CD4-positive, alpha-beta T cell treated with Interleukin-12 subunit alpha and Interleukin-12 subunit beta, for 1 hour (primary cell): ENCODE measurements at regions not wholly inside any gene's neighbourhood (a gene's known extent, or its start where the extent isn't known, plus 50 kb on each side); places are given as distances from the start of the nearest gene placed in this dataset.
"Not testable (repeated sequence)": the region's sequence is repeated elsewhere in the genome, so short reads cannot be mapped to it uniquely, and the experiment has no call there.

ENCODE experiments used
- DNase-seq: peaks from one replicate; pipeline ENCODE4 v3.0.0-alpha.2; 2020

DNA sequence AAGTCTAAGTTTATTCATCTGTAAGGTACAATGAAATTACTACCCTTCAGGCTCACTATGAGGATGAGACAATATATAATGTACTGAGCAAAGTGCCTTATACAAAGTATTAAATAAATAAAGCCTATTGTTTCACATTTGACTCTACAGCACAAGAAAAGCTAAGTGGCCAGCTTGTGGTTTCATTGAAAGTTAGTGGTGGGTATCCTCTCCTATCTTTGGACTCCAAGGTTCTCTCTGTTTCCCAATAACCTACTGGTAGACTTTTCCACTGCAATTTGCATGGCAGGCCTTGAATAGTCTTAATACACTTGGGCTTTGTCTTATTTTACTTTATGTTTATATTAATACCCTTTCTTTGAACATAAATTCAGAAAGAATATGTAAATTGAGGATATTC lies 262.7 kb downstream of the DEPDC1B start:
- no peak for DNase-seq

DNA sequence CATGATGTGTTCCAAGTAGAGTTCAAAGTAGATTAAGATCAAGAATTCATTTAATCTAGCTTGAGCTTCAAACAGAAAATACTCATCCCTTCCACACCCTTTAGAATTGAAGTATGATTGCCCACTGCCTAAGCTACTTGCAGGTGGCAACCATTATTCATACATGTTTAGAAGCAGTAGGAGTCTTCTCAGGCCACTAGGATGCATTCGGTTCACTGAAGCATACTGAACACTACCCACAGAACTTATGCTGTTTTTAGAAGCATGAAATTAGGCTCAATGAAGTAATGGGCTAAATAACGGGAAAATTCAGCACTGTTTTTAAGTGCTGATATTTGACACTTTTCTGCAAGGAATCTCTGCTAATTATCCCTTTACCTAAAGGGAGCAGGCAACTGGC lies 263.4 kb downstream of the DEPDC1B start:
- no peak for DNase-seq

DNA sequence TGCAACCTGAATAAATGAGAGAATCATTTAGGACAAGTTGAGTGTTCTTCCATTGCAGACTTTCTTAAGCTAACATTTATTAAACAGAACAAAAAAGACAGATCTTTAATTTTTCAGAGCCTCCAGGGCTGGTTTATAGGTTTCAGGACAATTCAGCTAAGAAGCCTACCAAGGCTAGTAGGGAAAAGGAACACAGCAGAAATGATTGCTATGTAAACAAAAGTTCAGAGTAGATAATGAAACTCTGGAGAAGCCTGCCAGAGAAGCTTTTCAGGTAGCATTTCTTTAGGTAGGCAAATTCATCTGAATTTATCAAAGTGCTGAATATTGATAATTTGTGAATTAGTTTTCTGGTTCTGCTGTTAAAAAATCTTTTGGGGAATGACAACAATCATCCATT lies 264.2 kb downstream of the DEPDC1B start:
- no peak for DNase-seq

DNA sequence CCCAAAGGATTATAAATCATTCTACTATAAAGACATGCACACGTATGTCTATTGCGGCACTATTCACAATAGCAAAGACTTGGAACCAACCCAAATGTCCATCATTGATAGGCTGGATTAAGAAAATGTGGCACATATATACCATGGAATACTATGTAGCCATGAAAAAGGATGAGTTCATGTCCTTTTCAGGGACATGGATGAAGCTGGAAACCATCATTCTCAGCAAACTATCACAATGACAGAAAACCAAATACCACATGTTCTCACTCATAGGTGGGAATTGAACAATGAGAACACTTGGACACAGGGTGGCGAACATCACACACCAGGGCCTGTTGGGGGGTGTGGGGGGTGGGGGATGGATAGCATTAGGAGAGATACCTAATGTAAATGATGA lies 273.8 kb downstream of the DEPDC1B start:
- not testable (repeated sequence) for DNase-seq

DNA sequence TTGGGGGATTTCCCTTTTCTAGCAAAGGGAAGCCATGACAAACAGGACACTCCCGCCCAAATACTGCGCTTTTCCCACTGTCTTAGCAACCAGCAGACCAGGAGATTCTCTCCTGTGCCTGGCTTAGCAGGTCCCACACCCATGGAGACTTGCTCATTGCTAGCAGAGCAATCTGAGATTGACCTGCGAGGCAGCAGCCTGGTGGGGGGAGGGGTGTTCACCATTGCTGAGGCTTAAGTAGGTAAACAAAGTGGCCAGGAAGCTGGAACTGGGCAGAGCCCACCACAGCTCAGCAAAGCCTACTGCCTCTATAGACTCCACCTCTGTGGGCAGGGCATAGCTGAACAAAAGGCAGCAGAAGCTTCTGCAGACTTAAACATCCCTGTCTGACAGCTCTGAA lies 279.2 kb downstream of the DEPDC1B start:
- DNase-seq: not testable (repeated sequence)

DNA sequence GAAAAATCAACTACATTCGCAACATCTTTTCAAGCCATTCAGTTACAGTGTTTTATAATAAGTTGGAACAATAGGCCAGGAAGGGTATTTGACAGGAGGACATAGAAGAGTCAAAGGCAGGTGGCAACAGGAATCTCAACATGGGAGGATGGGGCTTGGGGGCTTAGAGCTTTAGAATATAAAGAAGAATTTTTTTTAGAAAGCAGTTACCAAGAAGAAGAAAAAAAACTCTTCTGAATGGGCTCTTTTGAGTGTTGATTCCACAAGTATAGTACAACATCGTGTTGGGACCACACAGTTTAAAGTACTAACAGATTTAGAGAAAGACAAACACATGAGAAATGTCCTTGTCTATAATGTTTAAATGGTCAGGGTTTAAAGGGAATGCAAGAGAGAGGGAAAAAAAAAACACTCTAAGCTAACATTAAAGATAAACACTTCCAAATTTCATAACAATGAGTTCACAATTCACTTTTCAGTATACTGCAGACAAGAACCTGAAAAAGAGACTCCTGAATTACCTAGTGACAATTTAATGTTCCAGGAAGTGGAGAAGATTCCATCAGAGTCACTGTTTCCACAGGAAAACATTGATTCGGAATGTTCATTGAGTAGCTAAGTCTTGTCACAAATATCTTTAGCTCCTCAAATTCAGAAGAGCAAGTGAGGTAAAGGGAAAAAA lies 282.3 kb downstream of the DEPDC1B start:
- DNase-seq: no peak

DNA sequence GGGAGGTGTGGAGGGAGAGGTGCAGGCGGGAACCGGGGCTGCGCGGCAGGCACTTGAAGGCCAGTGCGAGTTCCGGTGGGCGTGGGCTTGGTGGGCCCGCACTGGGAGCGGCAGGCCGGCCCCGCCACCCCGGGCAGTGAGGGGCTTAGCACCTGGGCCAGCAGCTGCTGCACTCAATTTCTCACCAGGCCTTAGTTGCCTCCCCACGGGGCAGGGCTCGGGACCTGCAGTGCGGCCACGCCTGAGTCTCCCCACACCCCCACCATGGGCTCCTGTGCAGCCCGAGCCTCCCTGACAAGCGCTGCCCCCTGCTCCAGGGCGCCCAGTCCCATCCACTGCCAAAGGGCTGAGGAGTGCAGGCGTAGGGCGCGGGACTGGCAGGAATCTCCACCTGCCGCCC lies 284.5 kb downstream of the DEPDC1B start:
- DNase-seq: no peak

DNA sequence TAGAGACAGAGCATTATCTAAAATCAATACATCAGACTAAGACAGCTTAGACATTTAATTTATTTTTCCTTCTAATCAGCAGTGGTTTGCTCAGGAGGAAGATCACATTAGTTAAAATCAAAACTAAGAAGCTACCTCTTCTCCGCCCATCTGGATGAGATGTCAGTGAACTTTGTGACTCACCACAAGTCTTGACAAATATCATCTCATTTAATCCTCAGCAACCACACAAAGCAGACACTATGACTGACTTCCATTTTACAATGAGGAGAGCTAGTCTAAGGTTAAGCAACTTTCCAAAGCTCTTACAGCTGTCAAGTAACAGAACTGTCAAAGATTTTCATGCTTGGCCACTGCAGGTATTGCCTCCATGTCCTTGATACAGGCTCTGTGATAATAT lies 289.5 kb downstream of the DEPDC1B start:
- no peak for DNase-seq

DNA sequence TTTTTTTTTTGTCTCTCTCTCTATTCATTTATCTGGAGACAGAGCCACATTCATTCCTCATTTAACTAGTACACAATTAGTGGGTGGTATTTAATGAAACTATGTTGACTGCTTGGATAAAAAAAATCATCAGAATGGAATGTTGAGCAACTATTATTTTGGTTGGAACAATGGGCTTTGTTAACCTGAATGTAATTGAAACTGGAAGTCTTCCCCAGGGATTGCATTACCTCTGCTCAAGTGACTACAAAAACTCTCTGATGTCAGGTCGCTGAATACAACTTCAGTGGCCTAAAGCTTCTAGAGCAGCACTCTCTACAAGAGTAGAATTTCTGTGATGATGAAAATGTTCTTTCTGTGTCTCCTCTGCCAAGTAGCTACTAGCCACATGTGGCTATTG lies 295.8 kb downstream of the DEPDC1B start:
- no peak for DNase-seq

DNA sequence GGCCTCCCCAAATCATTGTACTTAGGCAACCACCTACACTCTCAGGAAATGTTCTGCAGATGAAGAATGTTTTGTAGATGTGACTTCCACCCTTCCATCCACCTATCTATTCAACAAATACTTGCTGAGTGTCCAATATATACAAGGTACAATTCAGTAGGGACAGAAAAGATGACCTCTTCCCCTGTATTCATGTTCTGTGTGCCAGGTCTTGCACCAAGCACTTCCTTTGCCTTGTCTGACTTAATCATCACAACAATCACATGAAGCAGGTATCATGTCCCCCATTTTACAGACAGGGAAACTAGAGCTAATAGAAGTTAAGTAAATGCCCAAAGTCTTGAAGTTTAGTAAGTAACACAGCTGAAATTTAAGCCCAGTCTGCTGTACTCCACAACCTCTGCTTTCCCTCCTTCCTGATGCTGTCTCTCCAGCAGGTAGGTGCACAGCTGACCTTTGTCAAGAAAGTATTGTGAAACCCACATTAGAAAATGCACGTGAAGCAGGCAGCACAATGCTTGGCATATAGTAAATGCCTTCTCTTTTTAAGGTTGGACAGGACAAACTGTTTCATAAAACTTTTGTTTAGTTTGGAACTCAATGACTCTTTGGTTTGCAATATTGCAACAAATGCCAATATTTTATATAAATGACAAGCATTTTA lies 296.5 kb downstream of the DEPDC1B start:
- DNase-seq: no peak

DNA sequence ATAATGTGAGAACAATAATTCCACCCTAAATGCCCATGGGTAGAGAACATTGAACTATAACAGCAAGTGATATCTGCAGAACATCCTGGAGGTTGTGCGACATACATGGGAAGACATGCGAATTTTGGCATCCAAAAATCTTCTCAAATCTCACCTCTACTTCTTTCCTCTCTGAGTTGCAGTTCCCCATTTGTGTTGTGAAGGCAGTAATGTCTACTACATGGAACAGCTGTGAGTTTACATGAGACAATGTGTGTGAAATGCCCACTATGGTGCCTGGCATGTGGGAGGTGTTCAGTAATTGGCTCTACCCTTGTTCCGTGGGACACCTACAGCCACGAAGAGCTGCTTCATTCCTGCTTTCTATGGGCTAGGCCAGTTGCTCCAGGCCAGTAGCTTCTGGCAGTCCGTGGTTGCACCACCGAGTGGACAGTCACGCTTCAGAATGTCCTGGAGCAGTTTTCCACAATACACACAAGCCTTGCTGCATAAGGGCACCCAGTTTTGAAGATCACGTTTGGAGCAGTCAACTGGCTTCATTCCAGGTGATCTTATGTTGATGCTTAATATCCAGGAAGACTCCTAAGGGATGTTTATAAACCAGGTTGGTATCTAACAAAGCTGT lies 297.7 kb downstream of the DEPDC1B start:
- DNase-seq: no peak

DNA sequence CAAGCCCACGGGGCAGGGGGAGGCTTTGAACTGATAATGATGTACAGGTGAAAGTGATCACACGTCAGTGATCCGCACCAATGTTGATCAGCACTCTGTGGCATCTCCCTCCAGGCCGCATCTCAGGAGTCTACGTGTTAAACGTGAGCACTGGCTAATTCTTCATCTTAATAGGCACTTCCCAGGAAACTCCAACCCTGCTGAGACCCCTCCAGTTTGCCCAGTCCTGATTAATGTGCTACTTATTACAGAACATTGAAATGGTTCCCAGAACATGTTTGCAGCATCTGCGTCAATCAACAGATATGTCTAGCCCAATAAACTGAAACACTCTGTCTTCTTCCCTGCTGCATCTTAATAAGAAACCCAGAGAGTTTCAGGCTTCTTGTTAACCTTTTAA lies 298.4 kb downstream of the DEPDC1B start:
- DNase-seq: no peak

DNA sequence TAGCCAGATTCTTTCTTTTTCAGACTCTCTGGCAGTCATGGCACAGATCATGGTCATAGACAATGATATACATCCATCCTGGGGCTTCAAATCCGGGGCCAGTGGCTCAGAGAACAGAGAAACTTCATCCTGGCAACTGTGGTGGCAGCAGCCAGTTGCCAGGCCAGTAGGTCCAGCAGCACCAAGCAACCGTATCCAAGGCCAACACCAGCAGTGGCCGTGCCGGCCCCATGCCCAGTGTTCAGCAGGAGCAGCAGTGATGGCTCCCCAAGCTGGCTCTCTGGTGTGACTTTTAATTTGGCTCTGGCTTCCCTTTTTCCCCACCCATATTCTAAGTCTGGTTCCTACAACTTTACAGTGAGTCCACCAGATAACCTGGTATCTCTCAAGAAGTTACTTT lies 300.5 kb downstream of the DEPDC1B start:
- DNase-seq: no peak

DNA sequence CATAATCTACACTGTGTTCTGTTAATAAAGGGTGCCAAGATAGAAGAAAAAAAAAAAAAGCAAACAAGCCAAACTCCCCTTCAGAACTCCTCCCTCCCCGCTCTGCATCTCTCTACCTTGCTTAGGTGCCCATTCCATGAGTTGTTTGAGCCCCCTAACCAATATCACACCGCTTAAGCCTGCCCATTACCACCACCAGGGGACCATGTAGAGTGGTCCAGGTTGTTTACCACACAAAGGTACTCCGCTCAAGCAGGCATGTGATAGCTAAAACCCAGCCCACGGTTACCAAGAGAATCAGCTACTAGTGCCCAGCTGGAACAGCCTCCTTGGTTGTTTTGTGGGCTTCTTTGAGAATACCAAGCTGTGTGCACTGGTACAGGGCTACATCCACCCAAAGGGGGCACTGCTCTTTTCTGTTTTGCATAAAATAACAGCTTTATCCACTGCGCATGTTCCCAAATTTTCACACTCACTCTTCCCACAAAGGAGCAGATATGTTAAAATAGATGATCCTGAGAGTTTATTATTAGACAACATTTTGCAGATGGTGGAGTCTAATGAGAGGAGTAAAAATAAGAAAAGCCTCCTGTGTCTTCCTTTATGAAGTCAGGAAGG lies 304.1 kb downstream of the DEPDC1B start:
- no peak for DNase-seq

DNA sequence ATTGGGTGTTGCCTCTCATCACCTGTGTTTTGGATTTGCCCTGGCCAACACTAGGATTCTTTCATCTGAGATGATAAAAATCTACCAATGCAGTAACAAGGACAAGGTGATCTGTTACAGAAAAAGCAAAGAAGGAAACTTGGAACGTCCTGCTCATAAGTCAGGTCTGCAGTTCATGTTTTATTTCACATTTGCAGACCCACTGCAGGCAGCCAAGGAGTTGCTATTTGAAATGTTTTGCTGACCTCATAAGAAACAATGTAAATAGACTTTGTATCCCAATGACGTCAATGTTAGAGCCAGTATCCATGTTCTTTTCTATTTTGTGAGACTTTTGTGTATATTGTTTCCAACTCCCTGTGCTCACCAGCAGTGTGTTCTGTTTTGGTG lies 312.9 kb downstream of the DEPDC1B start:
- DNase-seq: no peak

DNA sequence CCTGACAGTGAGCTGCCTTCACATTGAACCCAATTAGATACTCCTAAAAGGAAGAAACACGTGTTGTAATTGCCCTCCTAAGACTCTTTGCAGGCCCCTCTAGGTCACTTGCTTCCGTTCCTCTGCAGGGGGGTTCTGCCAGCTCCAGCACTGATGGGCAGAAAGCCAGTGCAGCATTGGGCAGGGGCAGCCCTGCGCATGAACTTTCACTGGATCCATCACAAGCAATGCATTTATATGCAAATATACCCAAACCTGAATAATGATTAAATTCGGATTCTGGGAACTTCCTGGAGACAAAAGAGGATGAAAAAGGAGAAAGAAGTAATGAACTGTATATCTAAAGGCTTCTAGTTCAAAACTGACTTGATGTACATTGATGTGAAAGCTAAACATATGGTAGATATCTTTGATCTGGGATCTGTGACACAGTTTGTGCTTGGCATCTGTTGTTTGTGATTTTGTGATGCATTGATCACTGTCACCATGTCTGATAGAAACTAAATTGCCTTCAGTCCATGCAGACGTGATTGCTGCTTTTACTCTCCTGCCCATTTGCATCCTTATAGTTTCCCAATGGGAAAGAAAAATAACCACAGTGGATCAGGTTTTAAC lies 313.4 kb downstream of the DEPDC1B start:
- no peak for DNase-seq

DNA sequence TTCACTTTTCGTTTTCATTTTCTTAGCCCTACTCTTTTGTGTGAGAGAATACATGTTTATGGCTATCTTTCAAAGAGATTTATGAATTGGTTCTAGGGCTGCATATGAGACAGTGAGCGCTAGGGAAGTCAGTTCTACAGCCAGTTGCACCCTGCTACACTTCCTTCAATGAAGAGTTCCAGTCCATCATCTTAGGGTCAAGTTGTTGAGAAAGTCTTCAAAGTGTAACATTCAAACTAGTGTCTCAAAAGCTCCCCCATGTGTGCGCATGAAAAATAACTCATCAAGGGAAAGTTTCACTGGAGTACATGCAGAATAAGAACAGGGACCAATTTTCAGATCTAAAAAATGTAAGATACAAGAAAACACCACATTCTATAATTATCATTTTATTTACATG lies 317.2 kb downstream of the DEPDC1B start:
- DNase-seq: no peak

DNA sequence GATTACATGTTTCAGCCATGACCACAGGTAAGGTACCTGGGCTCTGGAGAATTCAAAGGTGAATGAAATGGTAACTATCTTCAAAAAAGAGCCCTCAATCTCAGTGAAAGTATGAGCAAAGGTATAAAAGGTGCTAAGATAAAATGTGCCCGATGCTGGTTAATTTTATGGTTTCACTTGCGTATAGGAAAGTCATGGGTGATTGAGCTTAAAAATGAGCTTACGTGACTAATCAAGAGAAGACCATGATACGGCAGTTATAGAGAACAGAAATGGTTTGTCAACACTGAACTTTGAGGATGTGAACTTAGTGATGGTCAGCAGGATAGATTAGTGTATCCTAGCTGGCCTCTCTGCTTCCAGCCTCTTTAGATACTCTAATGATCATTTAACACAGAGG lies 320.1 kb downstream of the DEPDC1B start:
- DNase-seq: no peak

DNA sequence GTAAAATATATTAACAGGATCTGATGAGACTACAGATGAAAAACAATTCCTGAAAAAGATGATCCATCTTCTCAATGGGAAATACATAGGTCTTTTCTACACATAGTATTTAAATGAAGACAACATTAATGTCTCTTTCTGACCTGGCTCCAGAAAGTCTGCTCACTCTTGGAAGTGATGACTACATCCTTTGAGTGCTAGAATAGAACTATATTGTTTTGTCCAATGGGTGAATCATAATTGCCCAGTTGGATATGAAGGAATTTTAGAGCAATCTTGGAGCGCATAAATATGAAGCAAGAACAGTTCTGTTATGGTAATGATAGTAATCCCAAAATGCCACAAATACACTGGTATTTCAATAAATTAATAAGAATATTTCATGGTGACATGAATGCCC lies 322.1 kb downstream of the DEPDC1B start:
- no peak for DNase-seq

DNA sequence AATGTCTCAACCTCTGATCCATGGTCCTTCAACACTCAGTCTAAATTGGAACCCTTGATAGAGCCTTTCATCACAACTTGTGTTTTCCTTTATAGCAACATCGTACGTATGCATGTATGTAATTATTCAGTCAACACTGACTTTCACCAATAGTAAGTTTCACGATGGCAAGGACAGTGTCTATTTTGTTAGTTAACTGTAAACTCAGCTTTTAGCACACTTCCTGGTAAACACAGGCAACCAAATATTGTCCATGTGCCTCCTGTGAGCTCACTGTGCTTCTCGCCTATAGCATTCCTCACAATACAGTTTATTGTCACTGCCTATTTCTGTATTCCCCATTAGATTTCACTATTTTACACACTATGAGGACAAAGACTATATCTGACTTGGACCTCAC lies 323.1 kb downstream of the DEPDC1B start:
- DNase-seq: no peak

DNA sequence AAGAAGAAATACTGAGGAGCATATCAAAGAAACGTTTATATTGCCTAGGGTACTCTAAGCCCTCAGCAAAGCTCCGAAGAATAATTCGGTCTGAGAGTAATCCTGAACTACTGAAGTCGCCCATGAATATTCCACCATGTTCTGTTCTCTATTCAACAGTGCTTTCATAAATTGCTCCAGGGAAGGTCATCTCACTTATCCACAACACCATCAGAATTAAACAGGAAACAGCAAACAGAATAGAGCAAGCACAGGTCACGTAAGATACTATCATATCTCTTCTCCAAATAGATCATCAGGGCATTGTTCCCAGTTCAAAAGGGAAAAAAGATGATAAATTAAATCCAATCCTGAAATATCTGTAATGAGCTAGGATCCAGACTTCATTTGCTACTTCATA lies 325.6 kb downstream of the DEPDC1B start:
- no peak for DNase-seq

DNA sequence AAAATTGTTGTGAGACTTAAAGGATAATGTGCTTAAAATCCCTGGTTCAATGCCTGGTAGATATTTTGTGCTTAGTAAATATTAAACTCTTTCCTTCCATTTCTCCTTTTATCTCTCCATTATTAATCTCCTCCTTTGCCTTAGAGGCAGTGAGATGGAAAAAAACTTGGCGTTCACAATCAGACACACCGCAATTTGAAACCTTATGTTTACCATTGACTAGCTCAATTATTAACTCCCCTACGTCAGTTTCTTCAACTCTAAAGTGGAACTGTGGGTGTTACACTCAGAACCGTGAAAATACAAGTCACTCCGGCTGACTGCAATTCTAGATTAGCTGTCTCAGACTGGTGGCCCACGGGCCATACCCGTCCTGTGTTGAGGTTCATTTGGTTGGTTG lies 327.2 kb downstream of the DEPDC1B start:
- DNase-seq: no peak

DNA sequence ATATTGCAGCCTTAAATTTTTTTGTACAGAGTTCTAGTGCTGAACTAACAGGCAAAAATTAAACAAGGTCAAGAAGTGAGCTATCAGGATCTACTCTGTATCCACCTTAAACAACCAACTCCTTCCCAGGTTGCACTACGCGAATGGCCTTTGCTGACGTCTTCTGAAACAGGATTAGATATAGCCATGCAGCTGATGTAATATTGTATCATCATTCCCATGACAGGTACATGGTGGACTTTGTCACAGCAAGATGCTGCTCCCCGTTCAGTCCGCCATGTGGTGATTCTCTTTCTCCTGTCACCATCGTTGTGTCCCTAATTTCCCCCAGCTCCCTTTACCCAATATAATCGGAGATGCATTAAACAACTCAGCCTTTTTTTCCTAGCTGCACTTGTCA lies 328.9 kb downstream of the DEPDC1B start:
- DNase-seq: no peak

DNA sequence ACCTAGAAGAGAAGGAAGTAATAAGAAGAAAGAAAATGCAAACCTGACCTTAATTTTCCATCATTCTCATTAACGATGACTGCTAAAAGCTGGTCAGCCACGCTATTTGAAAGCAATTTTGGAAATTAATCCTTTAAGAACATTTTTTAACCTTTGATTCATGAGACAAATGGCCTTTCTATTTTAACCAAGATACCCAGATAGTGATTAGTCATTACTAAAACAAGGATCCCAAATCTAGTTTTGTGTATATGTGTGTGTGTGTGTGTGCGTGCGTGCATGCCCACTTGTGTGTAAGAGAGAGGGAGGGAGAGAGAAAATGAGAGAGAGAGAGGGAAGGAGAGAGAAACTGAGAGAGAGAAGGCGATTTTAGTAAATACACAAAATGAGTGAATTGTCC lies 329.5 kb downstream of the DEPDC1B start:
- DNase-seq: no peak
